ENCODE measurements at regions not wholly inside any gene's neighbourhood (a gene's known extent, or its start where the extent isn't known, plus 50 kb on each side); places are given as distances from the start of the nearest gene placed in this dataset.

DNA sequence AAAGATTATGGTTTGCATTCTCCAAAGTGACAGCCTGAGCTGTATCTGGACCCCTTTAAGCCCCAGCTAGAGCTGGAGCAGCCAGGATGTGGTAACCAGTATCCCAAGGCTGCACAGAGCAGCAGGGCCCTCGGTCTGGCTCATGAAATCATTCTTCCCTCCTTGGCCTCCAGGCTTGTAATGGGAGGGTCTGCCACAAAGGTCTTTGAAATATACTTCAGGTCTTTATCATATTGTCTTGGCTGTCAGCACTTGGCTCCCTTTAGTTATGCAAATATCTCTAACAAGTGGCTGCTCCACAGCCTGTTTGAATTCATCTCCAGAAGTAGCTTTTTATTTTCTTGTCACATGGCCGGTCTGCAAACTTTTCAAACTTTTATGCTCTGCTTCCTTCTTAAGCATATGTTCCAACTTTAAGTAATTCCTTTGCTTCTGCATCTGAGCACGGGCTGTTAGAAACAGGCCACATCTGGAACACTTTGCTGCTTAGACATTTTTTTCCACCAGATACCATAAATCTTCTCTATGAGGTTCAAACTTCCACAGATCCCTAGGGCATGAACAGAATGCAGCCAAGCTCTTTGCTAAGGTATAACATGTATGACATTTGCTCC, 663.4 kb upstream of the MIS18BP1 start:
- Histone ChIP-seq H3K9me2 (no peaks in the 10 kb centered on the region), H3K4me2 (no peak overlapping the region), H3K79me2 (ENCODE audit: insufficient read depth) (no peaks in the 10 kb centered on the region), H4K20me1 (ENCODE audit: insufficient read depth) (no peaks in the 10 kb centered on the region), H3K4me3 (ENCODE audit: low read depth in 2 of 2, low read length in 1 of 2) (no peak overlapping the region), H3K27ac (ENCODE audit: low read depth in 2 of 2, low read length in 1 of 2) (no peak overlapping the region), H3K4me1 (ENCODE audit: control insufficient read depth in 1 of 2, insufficient read depth in 2 of 2, low read depth in 1 of 2, low read length in 1 of 2) (no peaks in the 10 kb centered on the region), H3K9ac (no peak overlapping the region), H3F3A (replicated peaks; ENCODE audit: insufficient read depth) (no peaks in the 10 kb centered on the region), H2AFZ (ENCODE audit: low read depth) (no peak overlapping the region), H3K36me3 (replicated peaks in 1 of 2; ENCODE audit: control insufficient read depth in 1 of 2, insufficient read depth in 2 of 2, low read length in 1 of 2) (no peaks in the 10 kb centered on the region), H3K27me3 (ENCODE audit: insufficient read depth) (no peaks in the 10 kb centered on the region), H3K9me3 (no peaks in the 10 kb centered on the region)
- POLR2A ChIA-PET = no interaction called here
- CTCF ChIA-PET = no interaction called here
- 0% methylated on average over 2 of the region's 3 CpGs for WGBS (ENCODE audit: low lambda C conversion rate)
- TF ChIP-seq NFIC (IDR thresholded peaks at IDR 0.05; ENCODE audit: borderline replicate concordance) (no peak), EP300 (IDR thresholded peaks at IDR 0.05; ENCODE audit: borderline replicate concordance in 1 of 2, low read depth in 1 of 2, low read length in 1 of 2) (no peak), RFX5 (IDR thresholded peaks at IDR 0.05; ENCODE audit: low read length) (no peak)
- TF ChIP-seq, protein P1, sequence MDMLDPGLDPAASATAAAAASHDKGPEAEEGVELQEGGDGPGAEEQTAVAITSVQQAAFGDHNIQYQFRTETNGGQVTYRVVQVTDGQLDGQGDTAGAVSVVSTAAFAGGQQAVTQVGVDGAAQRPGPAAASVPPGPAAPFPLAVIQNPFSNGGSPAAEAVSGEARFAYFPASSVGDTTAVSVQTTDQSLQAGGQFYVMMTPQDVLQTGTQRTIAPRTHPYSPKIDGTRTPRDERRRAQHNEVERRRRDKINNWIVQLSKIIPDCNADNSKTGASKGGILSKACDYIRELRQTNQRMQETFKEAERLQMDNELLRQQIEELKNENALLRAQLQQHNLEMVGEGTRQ (IDR thresholded peaks at IDR 0.05; ENCODE audit: borderline replicate concordance, low read depth, low read length) = no peak
- no peak for DNase-seq

GRCh38 chr14:45907782-45908181, 654.8 kb upstream of the MIS18BP1 start:
- Histone ChIP-seq H3K4me3 (ENCODE audit: low read depth in 2 of 2, low read length in 1 of 2) (no peak overlapping the region), H3K4me1 (ENCODE audit: control insufficient read depth in 1 of 2, insufficient read depth in 2 of 2, low read depth in 1 of 2, low read length in 1 of 2) (no peaks in the 10 kb centered on the region), H3F3A (replicated peaks; ENCODE audit: insufficient read depth) (no peaks in the 10 kb centered on the region), H3K36me3 (replicated peaks in 1 of 2; ENCODE audit: control insufficient read depth in 1 of 2, insufficient read depth in 2 of 2, low read length in 1 of 2) (no peaks in the 10 kb centered on the region), H4K20me1 (ENCODE audit: insufficient read depth) (no peaks in the 10 kb centered on the region), H3K4me2 (no peak overlapping the region), H3K79me2 (ENCODE audit: insufficient read depth) (no peaks in the 10 kb centered on the region), H3K27me3 (ENCODE audit: insufficient read depth) (no peaks in the 10 kb centered on the region), H3K9me2 (no peaks in the 10 kb centered on the region), H2AFZ (ENCODE audit: low read depth) (no peak overlapping the region), H3K9ac (no peak overlapping the region), H3K27ac (ENCODE audit: low read depth in 2 of 2, low read length in 1 of 2) (no peak overlapping the region), H3K9me3 (no peaks in the 10 kb centered on the region)
- POLR2A ChIA-PET = no interaction called here
- CTCF ChIA-PET = no interaction called here
- no peak for TF ChIP-seq GABPA (IDR thresholded peaks at IDR 0.05; ENCODE audit: low read depth)
- TF ChIP-seq NRF1 (IDR thresholded peaks at IDR 0.05; ENCODE audit: low read depth, low read length) = no peak
- no peak for TF ChIP-seq MXI1 (IDR thresholded peaks at IDR 0.05; ENCODE audit: low read depth, low read length)
- TF ChIP-seq FOXM1 (IDR thresholded peaks at IDR 0.05; ENCODE audit: low read depth) = no peak
- no peak for TF ChIP-seq SMC3 (IDR thresholded peaks at IDR 0.05; ENCODE audit: low read depth, low read length)
- no peak for TF ChIP-seq RAD21 (IDR thresholded peaks at IDR 0.05; ENCODE audit: low read length)
- no peak for TF ChIP-seq NFIC (IDR thresholded peaks at IDR 0.05; ENCODE audit: borderline replicate concordance)
- TF ChIP-seq MEF2A (IDR thresholded peaks at IDR 0.05; ENCODE audit: borderline replicate concordance, low read depth) = no peak
- no peak for TF ChIP-seq EZH2phosphoT487 (IDR thresholded peaks at IDR 0.05; ENCODE audit: borderline replicate concordance, low read depth)
- no peak for DNase-seq
- WGBS (ENCODE audit: low lambda C conversion rate) = 0% methylated on average over 1 of the region's 1 CpG

DNA sequence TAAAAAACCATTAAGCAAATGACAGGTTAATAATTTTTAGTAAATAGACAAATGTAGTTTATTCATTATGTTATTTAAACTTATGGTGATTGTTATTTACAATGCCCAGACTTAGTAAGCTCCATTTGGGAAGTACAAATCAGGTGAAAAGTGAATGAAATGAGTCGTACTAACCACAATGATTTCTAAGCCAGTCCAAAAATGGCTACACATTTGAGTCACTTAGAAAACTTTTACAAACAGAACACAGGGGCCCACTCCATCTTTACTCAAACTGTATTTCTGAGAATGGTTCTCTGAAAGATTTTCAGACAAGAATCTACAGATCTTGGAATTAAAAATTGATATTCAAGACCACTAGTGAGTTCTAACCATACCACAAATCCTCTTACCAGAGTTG, 653.3 kb upstream of the MIS18BP1 start:
- Histone ChIP-seq H2AFZ (ENCODE audit: low read depth) (no peak overlapping the region), H3K27ac (ENCODE audit: low read depth in 2 of 2, low read length in 1 of 2) (no peak overlapping the region), H4K20me1 (ENCODE audit: insufficient read depth) (no peaks in the 10 kb centered on the region), H3K9ac (no peak overlapping the region), H3K27me3 (ENCODE audit: insufficient read depth) (no peaks in the 10 kb centered on the region), H3K9me3 (no peaks in the 10 kb centered on the region), H3K36me3 (replicated peaks in 1 of 2; ENCODE audit: control insufficient read depth in 1 of 2, insufficient read depth in 2 of 2, low read length in 1 of 2) (no peaks in the 10 kb centered on the region), H3F3A (replicated peaks; ENCODE audit: insufficient read depth) (no peaks in the 10 kb centered on the region), H3K9me2 (no peaks in the 10 kb centered on the region), H3K4me3 (ENCODE audit: low read depth in 2 of 2, low read length in 1 of 2) (no peak overlapping the region), H3K79me2 (ENCODE audit: insufficient read depth) (no peaks in the 10 kb centered on the region), H3K4me1 (ENCODE audit: control insufficient read depth in 1 of 2, insufficient read depth in 2 of 2, low read depth in 1 of 2, low read length in 1 of 2) (no peaks in the 10 kb centered on the region), H3K4me2 (no peak overlapping the region)
- CTCF ChIA-PET = no interaction called here
- 0% methylated on average over 1 of the region's 1 CpG for WGBS (ENCODE audit: low lambda C conversion rate)
- TF ChIP-seq RCOR1 (IDR thresholded peaks at IDR 0.05; ENCODE audit: low read length) = no peak
- TF ChIP-seq, protein P2, sequence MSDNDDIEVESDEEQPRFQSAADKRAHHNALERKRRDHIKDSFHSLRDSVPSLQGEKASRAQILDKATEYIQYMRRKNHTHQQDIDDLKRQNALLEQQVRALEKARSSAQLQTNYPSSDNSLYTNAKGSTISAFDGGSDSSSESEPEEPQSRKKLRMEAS (IDR thresholded peaks at IDR 0.05; ENCODE audit: low read depth) = no peak
- no peak for TF ChIP-seq MXI1 (IDR thresholded peaks at IDR 0.05; ENCODE audit: low read depth, low read length)
- no peak for TF ChIP-seq RFX5 (IDR thresholded peaks at IDR 0.05; ENCODE audit: low read length)
- POLR2A ChIA-PET = no interaction called here
- DNase-seq = no peak
